ENCODE measurements at regions not wholly inside any gene's neighbourhood (a gene's known extent, or its start where the extent isn't known, plus 50 kb on each side); places are given as distances from the start of the nearest gene placed in this dataset.

DNA sequence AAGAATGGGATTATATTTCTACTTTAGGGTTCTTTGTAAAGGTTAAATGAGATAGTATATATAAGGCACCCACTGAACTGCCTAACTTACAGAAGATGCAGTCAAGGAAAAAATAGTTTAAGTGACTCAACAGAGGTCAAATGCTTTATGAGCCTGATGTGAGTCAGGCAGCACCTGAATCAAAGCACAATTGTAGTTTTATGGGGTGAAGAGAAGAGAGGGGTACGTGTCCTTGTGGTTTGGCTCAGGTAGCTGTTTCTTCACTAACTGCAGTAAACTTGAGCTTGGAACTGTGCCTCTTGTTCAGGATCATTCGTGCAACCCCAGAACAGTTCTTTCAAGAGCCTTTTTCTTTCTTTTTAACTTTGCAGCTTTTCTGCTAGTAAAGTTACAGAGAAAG, 125.2 kb upstream of the SPON1 start:
- TF ChIP-seq CTCF (conservative IDR thresholded peaks at IDR 0.05; ENCODE audit: low read depth, low read length) (no peak), EZH2 (IDR thresholded peaks at IDR 0.05; ENCODE audit: low read length, unreplicated experiment) (no peak)

Measured in PC-3 (cell line).